Erythroblast (primary cell): ENCODE measurements at regions not wholly inside any gene's neighbourhood (a gene's known extent, or its start where the extent isn't known, plus 50 kb on each side); places are given as distances from the start of the nearest gene placed in this dataset.

Experiments
- GATA1 ChIP-seq: IDR thresholded peaks from 2 replicates; pipeline ENCODE4 v1.6.1; 2011; ENCODE audit warnings: low read depth, mild to moderate bottlenecking, control low read depth, low read length, moderate library complexity
- POLR2A ChIP-seq: IDR thresholded peaks from 2 replicates; pipeline ENCODE4 v1.6.1; 2011; ENCODE audit warnings: mild to moderate bottlenecking, low read length

GRCh38 chr10:124294811-124295770, 123.6 kb downstream of the OAT start:
- TF ChIP-seq POLR2A (no peak), GATA1 (no peak)
